Activated gamma-delta T cell treated with Interleukin-2 at 50 U/mL for 16 hours (primary cell): ENCODE measurements at regions not wholly inside any gene's neighbourhood (a gene's known extent, or its start where the extent isn't known, plus 50 kb on each side); places are given as distances from the start of the nearest gene placed in this dataset.

ENCODE experiments used
- DNase-seq: peaks from one replicate; pipeline ENCODE4 v3.0.0-alpha.2; 2020

DNA sequence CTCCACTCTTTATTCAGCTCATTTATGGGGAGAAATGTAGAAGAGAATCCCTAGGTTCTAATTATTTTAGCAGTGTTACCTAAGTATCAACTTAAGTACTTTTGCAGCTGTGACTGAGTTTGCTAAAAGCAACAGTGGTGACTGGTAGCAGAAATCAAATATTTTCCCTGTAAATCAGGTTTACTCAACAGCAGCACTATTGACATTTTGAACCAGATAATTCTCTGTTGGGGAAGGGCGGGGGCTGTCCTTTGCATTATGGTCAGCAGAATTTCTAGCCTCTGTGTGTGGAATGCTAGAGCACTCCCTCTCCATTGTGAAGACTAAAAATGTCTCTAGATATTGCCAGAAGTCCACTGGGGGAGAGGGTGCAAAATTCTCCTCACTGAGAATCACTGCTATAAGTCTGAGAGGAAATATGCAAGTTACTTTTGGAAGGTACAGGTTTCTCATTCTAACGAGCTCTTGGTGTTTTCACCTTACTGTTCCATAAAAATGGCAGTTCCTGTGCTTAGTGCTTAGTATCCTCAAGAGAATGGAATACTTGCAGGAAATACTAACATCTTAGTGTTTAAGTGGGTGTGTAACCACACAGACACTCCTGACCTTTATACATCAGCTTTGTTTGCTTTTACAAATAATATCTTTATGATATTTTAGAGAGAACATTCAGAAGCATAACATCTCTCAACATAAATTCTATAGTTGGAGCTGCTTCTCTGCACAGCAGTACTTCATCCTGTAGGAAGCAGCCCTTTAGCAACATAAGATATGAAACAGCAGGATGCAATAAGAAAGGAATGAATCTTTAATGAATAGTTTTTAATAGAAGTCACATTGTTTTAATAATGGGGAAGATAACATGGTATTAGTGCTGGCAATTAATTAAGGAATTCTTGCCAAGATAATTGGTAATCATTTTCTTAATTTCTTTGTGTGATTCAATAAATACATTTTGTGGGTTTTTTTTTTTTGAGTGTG, 246.5 kb upstream of the GOLIM4 start:
- DNase-seq: no peak

GRCh38 chr3:168341192-168341815, 245.6 kb upstream of the GOLIM4 start:
- no peak for DNase-seq

DNA sequence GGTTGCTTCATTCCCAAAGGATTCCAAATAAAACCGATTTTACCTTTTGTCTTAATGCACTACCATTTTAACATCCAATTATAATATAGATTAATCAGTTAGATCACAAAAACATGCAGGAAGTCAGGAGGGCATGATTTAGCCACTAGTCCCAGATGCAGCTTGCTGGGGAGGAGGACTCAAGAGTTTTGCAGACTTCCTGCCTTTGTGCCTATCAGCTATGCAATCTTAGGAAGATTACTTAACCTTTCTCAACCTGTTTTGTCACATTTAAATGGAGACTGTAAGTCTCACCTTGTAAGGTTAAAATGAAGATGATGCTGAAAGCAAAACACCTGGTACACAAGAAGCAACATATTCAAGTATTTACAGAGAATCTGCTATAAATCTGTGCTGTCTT, 242.4 kb upstream of the GOLIM4 start:
- no peak for DNase-seq

- DNase-seq: no peak
Measured at GRCh38 chr3:168336276-168336675, 240.6 kb upstream of the GOLIM4 start.

- no peak for DNase-seq
Measured at GRCh38 chr3:168333410-168333935, 237.7 kb upstream of the GOLIM4 start.

DNA sequence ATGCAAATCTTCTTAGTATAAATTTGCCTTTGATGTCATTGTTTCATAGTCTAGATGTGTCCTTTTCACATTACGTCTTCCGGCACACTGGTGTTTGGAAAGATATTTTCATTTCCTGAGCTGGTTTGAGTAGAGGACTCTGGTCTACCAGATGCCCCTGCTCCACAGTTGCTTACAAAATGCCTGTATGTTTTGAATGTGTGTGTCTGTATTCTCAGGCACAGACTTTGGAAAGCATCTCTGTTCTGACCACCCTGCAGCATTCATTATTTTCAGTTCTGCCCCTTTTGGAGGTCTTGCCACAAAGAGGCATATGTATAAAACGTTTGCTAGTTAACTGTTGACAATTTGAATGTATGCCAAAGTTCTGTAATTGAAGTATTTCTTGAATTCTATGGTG, 236.0 kb upstream of the GOLIM4 start:
- DNase-seq: no peak

- no peak for DNase-seq
Measured at GRCh38 chr3:168330983-168331382, 235.3 kb upstream of the GOLIM4 start.

GRCh38 chr3:168327856-168328255, 232.1 kb upstream of the GOLIM4 start:
- no peak for DNase-seq

GRCh38 chr3:168325684-168326083, 230.0 kb upstream of the GOLIM4 start:
- DNase-seq: no peak

DNA sequence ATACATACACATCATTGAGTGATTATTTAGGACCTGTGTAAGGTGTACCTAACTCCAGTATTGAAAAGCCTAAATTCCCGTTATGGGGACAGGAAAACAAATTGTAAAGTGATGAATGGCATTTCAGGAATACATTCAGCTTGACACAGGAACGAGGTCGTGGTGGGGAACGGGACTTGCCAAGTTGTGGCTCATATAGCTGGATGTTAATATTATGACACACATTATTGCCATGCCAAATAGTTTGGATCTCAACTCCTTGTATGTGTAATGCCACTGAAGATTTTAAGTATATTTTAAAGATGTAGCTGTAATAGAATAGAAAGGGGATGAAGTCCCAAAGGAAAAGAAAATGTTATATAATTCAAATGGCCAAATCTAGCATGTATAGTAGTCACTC, 227.2 kb upstream of the GOLIM4 start:
- no peak for DNase-seq

GRCh38 chr3:168314166-168314565, 218.4 kb upstream of the GOLIM4 start:
- DNase-seq: no peak

DNA sequence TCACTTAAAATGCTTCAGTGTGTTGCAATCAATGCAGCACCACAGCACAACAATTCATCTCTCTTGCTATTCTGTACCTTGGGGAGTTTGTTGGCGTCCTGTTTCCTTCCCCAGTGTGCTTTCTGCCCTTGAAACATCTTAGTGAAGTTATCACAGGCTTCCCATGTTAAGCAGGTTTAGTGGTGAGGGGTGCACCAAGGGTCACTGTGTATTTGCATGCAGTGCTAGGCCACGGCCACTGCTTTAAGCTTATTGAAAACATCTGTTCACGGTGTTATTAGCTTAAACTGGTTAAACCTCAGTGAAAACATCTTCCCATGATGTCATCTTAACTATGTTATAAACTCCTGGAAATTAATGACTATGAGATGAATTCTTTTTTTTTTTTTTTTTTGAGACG, 217.3 kb upstream of the GOLIM4 start:
- no peak for DNase-seq

GRCh38 chr3:168307893-168308292, 212.2 kb upstream of the GOLIM4 start:
- no peak for DNase-seq

GRCh38 chr3:168295027-168295426, 199.3 kb upstream of the GOLIM4 start:
- no peak for DNase-seq

GRCh38 chr3:168292296-168292695, 196.6 kb upstream of the GOLIM4 start:
- no peak for DNase-seq

DNA sequence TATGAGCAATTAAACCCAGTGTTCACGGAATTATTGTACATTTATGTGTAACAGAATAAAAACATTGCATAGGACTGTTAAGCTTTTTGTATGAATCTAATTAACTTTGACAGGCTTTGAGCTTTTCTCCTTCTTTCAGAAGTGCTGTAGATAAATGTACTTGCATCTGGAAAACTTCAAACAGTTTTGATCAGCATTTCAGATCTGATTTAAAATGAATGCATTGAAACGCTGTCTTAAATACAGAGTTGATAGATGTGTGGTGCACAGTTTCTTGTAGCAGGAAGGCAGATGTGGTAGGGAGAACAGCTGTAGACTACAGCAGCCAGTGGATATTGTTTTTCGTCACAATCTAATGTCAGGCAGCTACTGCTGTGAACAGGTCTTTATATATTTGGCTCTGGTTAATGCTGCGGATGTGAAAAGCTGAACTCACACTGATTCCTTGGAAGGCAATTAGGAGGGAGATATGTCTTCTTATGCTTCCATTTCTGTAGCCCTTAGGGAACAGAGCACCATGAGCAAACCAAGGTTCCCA, 193.8 kb upstream of the GOLIM4 start:
- no peak for DNase-seq

- no peak for DNase-seq
Measured at GRCh38 chr3:168288511-168289401, 193.0 kb upstream of the GOLIM4 start.

DNA sequence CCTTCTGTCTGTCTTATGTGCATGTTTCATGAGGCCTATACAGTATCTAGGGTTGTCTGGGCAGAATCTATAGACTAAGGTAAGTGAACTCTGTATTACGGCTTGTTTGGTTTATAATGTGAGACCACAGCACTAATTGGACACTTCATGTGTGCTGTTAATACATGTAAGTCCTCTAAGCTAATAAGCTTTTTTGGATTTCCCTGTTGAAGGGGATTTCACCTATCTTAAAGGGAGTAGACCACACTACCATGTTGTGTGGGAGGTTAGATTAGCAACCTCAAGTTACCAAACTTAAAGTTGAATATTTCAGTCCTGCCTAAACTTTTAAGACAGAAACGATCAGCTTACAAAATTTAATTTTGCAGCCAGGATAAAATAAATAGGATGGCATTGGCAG, 189.8 kb upstream of the GOLIM4 start:
- DNase-seq: no peak

- DNase-seq: no peak
Measured at GRCh38 chr3:168284728-168285127, 189.0 kb upstream of the GOLIM4 start.

DNA sequence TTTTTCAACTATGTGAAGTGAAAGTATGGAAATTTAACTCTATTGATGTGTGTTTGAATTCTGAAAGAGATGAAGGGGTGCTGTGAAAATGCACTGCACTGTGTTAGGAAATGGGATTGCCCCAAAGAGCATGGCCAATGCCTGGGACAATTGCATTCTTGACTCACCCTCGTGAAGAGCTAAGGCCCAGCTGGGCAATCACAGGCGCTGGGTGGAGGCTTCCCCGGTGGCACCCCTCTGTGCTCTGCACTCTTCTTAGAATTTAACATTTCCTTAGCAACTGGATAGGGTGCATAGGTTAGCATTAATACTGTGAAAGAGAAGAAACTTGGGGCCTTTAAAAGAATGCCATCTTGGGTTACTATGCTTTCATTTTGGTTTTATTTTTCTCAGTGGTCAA, 179.9 kb upstream of the GOLIM4 start:
- DNase-seq: no peak

- no peak for DNase-seq
Measured at GRCh38 chr3:168273917-168274316, 178.2 kb upstream of the GOLIM4 start.

DNA sequence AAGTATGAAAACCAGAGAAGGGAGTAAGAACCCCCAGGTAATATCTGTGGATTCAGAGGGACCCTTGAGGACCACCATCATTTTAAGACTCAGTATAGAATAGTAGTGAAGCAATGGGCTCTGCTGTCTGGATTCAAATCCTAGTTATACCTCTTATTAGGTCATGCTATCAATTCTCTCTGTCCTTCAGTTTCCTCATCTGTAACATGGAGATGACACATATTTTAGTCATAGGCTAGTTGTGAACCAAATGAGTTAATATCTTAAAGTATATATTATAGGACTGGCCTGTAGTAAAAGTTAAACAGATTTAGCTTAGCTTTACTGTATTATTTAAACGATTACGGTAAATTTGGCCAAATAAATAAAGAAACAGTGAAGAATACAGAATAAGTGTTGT, 177.3 kb upstream of the GOLIM4 start:
- no peak for DNase-seq
